ENCODE measurements at regions not wholly inside any gene's neighbourhood (a gene's known extent, or its start where the extent isn't known, plus 50 kb on each side); places are given as distances from the start of the nearest gene placed in this dataset.

DNA sequence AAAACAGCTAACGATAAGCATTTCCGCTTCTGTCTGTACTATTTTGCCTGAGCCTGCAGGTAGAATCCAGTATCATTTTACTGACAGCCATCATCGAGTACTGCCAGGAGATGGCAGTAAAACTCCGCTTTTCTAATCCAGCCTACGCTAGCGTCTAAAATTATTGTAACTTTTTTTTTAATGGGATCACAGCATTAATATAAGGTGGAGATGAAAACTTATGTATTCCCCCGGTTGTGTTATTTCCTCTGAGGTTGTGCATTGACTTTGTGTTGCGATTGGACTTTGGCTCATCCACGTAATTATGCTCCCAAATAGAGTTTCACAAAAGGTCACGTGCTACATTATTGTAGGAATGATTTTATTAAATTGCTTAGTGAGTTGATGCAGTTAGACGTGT is 248.1 kb downstream of the C4orf33 start:
- Histone ChIP-seq H3K9me3 (replicated peaks) (no peaks in the 10 kb centered on the region), H3K27ac (replicated peaks) (no peak overlapping the region), H3K4me3 (no peak overlapping the region), H3K36me3 (no peaks in the 10 kb centered on the region), H3K27me3 (ENCODE audit: low read depth) (peaks cover 32% of the 10 kb centered on the region), H3K4me1 (no peaks in the 10 kb centered on the region)
- DNase-seq = no peak
- TF ChIP-seq, protein P1, sequence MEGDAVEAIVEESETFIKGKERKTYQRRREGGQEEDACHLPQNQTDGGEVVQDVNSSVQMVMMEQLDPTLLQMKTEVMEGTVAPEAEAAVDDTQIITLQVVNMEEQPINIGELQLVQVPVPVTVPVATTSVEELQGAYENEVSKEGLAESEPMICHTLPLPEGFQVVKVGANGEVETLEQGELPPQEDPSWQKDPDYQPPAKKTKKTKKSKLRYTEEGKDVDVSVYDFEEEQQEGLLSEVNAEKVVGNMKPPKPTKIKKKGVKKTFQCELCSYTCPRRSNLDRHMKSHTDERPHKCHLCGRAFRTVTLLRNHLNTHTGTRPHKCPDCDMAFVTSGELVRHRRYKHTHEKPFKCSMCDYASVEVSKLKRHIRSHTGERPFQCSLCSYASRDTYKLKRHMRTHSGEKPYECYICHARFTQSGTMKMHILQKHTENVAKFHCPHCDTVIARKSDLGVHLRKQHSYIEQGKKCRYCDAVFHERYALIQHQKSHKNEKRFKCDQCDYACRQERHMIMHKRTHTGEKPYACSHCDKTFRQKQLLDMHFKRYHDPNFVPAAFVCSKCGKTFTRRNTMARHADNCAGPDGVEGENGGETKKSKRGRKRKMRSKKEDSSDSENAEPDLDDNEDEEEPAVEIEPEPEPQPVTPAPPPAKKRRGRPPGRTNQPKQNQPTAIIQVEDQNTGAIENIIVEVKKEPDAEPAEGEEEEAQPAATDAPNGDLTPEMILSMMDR (IDR thresholded peaks at IDR 0.05; ENCODE audit: borderline replicate concordance) = peak; percentile 69
- intact Hi-C loops (cut with micrococcal nuclease) = no loop called here

DNA sequence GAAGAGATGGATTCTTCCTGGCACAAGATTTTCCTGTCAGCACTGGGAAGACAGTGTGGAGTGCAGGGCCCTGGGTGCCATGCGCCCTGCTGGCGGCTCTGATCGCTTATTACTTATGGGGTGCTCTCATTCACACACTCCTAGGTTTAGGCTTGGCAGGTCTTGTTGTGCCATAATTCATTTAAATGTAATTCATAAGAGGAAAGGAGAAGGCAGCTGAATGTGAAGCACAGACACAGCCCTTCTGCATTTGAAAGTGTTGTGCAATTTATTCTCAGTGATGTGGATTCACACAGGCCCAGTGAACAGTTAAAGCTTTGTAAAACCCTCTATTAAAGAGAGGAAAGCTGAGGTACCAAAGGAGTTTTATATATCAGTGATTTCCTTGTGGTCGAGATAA is 249.7 kb downstream of the C4orf33 start:
- Histone ChIP-seq H3K4me1 (no peaks in the 10 kb centered on the region), H3K36me3 (no peaks in the 10 kb centered on the region), H3K9me3 (replicated peaks) (no peaks in the 10 kb centered on the region), H3K27ac (replicated peaks) (no peak overlapping the region), H3K27me3 (ENCODE audit: low read depth) (peaks cover 43% of the 10 kb centered on the region), H3K4me3 (no peak overlapping the region)
- intact Hi-C loops (cut with micrococcal nuclease) = no loop called here
- no peak for DNase-seq
- TF ChIP-seq, protein P1 (IDR thresholded peaks at IDR 0.05; ENCODE audit: borderline replicate concordance) = no peak

- no peak for DNase-seq
- H3K27me3 ChIP-seq (ENCODE audit: low read depth) = peaks cover 43% of the 10 kb centered on the region
- H3K4me1 ChIP-seq = no peaks in the 10 kb centered on the region
- TF ChIP-seq, protein P1 (IDR thresholded peaks at IDR 0.05; ENCODE audit: borderline replicate concordance) = no peak
- intact Hi-C loops (cut with micrococcal nuclease) = no loop called here
- no peaks in the 10 kb centered on the region for H3K9me3 ChIP-seq (replicated peaks)
- no peaks in the 10 kb centered on the region for H3K36me3 ChIP-seq
- no peak overlapping the region for H3K27ac ChIP-seq (replicated peaks)
- H3K4me3 ChIP-seq = no peak overlapping the region
These were observed 250.1 kb downstream of the C4orf33 start for GRCh38 chr4:129346036-129346435.

DNA sequence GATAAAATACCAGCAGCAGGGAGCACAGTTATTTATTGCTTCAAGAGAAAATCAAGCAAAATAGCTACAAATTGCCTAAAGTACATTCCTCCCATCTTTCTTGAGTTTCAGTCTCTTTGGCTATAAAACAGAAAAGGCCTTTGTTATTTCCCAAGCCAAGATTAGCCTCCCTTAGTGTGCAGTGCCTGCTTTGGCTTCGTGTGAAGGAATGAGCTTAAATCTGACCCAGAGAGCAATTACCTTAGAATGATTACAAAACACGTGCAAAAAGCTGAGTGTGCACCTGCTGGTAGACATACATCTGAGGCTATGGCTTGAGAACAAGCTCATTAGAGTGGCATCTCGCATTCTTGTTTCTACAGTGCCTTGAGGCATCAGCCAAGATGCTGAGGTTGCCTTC is 250.8 kb downstream of the C4orf33 start:
- no peak overlapping the region for H3K27ac ChIP-seq (replicated peaks)
- H3K36me3 ChIP-seq = no peaks in the 10 kb centered on the region
- DNase-seq = no peak
- TF ChIP-seq, protein P1 (IDR thresholded peaks at IDR 0.05; ENCODE audit: borderline replicate concordance) = no peak
- intact Hi-C loops (cut with micrococcal nuclease) = no loop called here
- no peaks in the 10 kb centered on the region for H3K4me1 ChIP-seq
- H3K9me3 ChIP-seq (replicated peaks) = no peaks in the 10 kb centered on the region
- H3K27me3 ChIP-seq (ENCODE audit: low read depth) = peaks cover 44% of the 10 kb centered on the region
- H3K4me3 ChIP-seq = no peak overlapping the region

- Histone ChIP-seq H3K36me3 (no peaks in the 10 kb centered on the region), H3K4me1 (peaks cover 10% of the 10 kb centered on the region), H3K9me3 (replicated peaks) (no peaks in the 10 kb centered on the region), H3K27ac (replicated peaks) (no peak overlapping the region), H3K27me3 (ENCODE audit: low read depth) (peaks cover 71% of the 10 kb centered on the region), H3K4me3 (no peak overlapping the region)
- intact Hi-C loops (cut with micrococcal nuclease) = no loop called here
- TF ChIP-seq, protein P1 (IDR thresholded peaks at IDR 0.05; ENCODE audit: borderline replicate concordance) = no peak
- no peak for DNase-seq
These were observed 255.1 kb downstream of the C4orf33 start for GRCh38 chr4:129350834-129351721.

Data from left ventricle myocardium inferior (tissue), 1 donor.